Smooth muscle cell (in vitro differentiated cells): ENCODE measurements at regions not wholly inside any gene's neighbourhood (a gene's known extent, or its start where the extent isn't known, plus 50 kb on each side); places are given as distances from the start of the nearest gene placed in this dataset.

Source experiments
- DNase-seq: peaks from one replicate; lab custom pipeline; 2025; ENCODE audit not compliant: unreplicated experiment; lab: John Stamatoyannopoulos, UW
- H2AFZ ChIP-seq: fragments of 200-600 bp; sonication (generic); 2 replicates; pipeline ENCODE4 v1.6.0; 2016; ENCODE audit warnings: antibody characterized with exemption, low read depth, mild to moderate bottlenecking
- H3F3A ChIP-seq: fragments of 200-600 bp; sonication (generic); 2 replicates; pipeline ENCODE4 v1.6.0; 2017; ENCODE audit warnings: antibody characterized with exemption, low read depth
- H3K27ac ChIP-seq: fragments of 200-600 bp; sonication (generic); 2 replicates; pipeline ENCODE4 v1.5.1; 2016; ENCODE audit warnings: low read depth, mild to moderate bottlenecking
- H3K27me3 ChIP-seq: fragments of 200-600 bp; sonication (generic); 2 replicates; pipeline ENCODE4 v1.6.1; 2016; ENCODE audit warnings: low read depth, mild to moderate bottlenecking
- H3K36me3 ChIP-seq: fragments of 200-600 bp; sonication (generic); 2 replicates; pipeline ENCODE4 v1.5.1; 2016; ENCODE audit warnings: low read depth
- H3K4me1 ChIP-seq: fragments of 200-600 bp; sonication (generic); 2 replicates; pipeline ENCODE4 v1.5.1; 2016; ENCODE audit warnings: low read depth
- H3K4me2 ChIP-seq: fragments of 200-600 bp; sonication (generic); 2 replicates; pipeline ENCODE4 v1.6.0; 2016; ENCODE audit warnings: mild to moderate bottlenecking
- H3K4me3 ChIP-seq: fragments of 200-600 bp; sonication (generic); 2 replicates; pipeline ENCODE4 v1.5.1; 2016; ENCODE audit warnings: mild to moderate bottlenecking
- H3K79me2 ChIP-seq: fragments of 200-600 bp; sonication (generic); 2 replicates; pipeline ENCODE4 v1.6.0; 2016; ENCODE audit warnings: low read depth, mild to moderate bottlenecking
- H3K9ac ChIP-seq: fragments of 200-600 bp; sonication (generic); 2 replicates; pipeline ENCODE4 v1.6.0; 2016; ENCODE audit warnings: low read depth
- H3K9me3 ChIP-seq: fragments of 200-600 bp; sonication (generic); replicated peaks from 2 replicates; pipeline ENCODE4 v1.5.1; 2016; ENCODE audit warnings: low read depth
- H4K20me1 ChIP-seq: fragments of 200-600 bp; sonication (generic); 2 replicates; pipeline ENCODE4 v1.6.0; 2016; ENCODE audit warnings: low read depth
- CTCF ChIP-seq: fragments of 200-600 bp; sonication (generic); IDR thresholded peaks from 2 replicates; pipeline ENCODE4 v1.5.1; 2017; ENCODE audit warnings: borderline replicate concordance, mild to moderate bottlenecking, antibody characterized with exemption; ENCODE audit not compliant: insufficient read depth, poor library complexity, severe bottlenecking
- WGBS: methylation state at CpG from one replicate; pipeline ENCODE4 v1.1.7; 2016; ENCODE audit warnings: low lambda C conversion rate; 5-methylcytosine and 5-hydroxymethylcytosine counted together

GRCh38 chr4:35879479-35879878, 364.8 kb downstream of the ARAP2 start:
- Histone ChIP-seq H4K20me1 (no peaks in the 10 kb centered on the region), H3K27ac (no peak overlapping the region), H3K9me3 (no peaks in the 10 kb centered on the region), H3K27me3 (no peaks in the 10 kb centered on the region), H3F3A (no peaks in the 10 kb centered on the region), H3K4me3 (no peak overlapping the region), H2AFZ (no peak overlapping the region), H3K79me2 (no peaks in the 10 kb centered on the region), H3K36me3 (no peaks in the 10 kb centered on the region), H3K4me1 (no peaks in the 10 kb centered on the region), H3K9ac (no peak overlapping the region), H3K4me2 (no peak overlapping the region)
- no peak for TF ChIP-seq CTCF
- WGBS, result 81% methylated on average over 6 of the region's 6 CpGs
- DNase-seq, result no peak

- Histone ChIP-seq H3F3A (no peaks in the 10 kb centered on the region), H3K27ac (no peak overlapping the region), H2AFZ (no peak overlapping the region), H3K9me3 (no peaks in the 10 kb centered on the region), H3K9ac (no peak overlapping the region), H3K27me3 (no peaks in the 10 kb centered on the region), H4K20me1 (no peaks in the 10 kb centered on the region), H3K4me3 (no peak overlapping the region), H3K4me2 (no peak overlapping the region), H3K36me3 (no peaks in the 10 kb centered on the region), H3K4me1 (no peaks in the 10 kb centered on the region), H3K79me2 (no peaks in the 10 kb centered on the region)
- TF ChIP-seq CTCF, result no peak
- no peak for DNase-seq
- WGBS, result 42% methylated on average over 1 of the region's 1 CpG
Measured at GRCh38 chr4:35883108-35883507, 361.2 kb downstream of the ARAP2 start.

GRCh38 chr4:35884714-35885480, 359.4 kb downstream of the ARAP2 start:
- Histone ChIP-seq H3K9me3 (no peaks in the 10 kb centered on the region), H3K4me2 (no peak overlapping the region), H3K9ac (no peak overlapping the region), H3K79me2 (no peaks in the 10 kb centered on the region), H3K27me3 (no peaks in the 10 kb centered on the region), H3K27ac (no peak overlapping the region), H3K4me3 (no peak overlapping the region), H4K20me1 (no peaks in the 10 kb centered on the region), H3F3A (no peaks in the 10 kb centered on the region), H3K36me3 (no peaks in the 10 kb centered on the region), H3K4me1 (no peaks in the 10 kb centered on the region), H2AFZ (no peak overlapping the region)
- DNase-seq, result no peak
- 83% methylated on average over 3 of the region's 3 CpGs for WGBS
- TF ChIP-seq CTCF, result no peak

- Histone ChIP-seq H3K9ac (no peak overlapping the region), H3K36me3 (no peaks in the 10 kb centered on the region), H3F3A (no peaks in the 10 kb centered on the region), H3K4me1 (no peaks in the 10 kb centered on the region), H3K4me3 (no peak overlapping the region), H3K27ac (no peak overlapping the region), H3K4me2 (no peak overlapping the region), H3K27me3 (no peaks in the 10 kb centered on the region), H3K79me2 (no peaks in the 10 kb centered on the region), H3K9me3 (no peaks in the 10 kb centered on the region), H2AFZ (no peak overlapping the region), H4K20me1 (no peaks in the 10 kb centered on the region)
- no peak for DNase-seq
- no peak for TF ChIP-seq CTCF
Measured at GRCh38 chr4:35897808-35898207, 346.5 kb downstream of the ARAP2 start.
